ENCODE measurements at regions not wholly inside any gene's neighbourhood (a gene's known extent, or its start where the extent isn't known, plus 50 kb on each side); places are given as distances from the start of the nearest gene placed in this dataset.

GRCh38 chr10:36670621-36671402 lies 454.6 kb upstream of the ANKRD30A start:
- H3K4me3 Mint-ChIP-seq, result no peak overlapping the region
- ATAC-seq (replicated peaks; ENCODE audit: extremely low read depth, poor library complexity, severe bottlenecking), result no peak
- H3K27ac Mint-ChIP-seq (ENCODE audit: low read depth), result no peak overlapping the region

DNA sequence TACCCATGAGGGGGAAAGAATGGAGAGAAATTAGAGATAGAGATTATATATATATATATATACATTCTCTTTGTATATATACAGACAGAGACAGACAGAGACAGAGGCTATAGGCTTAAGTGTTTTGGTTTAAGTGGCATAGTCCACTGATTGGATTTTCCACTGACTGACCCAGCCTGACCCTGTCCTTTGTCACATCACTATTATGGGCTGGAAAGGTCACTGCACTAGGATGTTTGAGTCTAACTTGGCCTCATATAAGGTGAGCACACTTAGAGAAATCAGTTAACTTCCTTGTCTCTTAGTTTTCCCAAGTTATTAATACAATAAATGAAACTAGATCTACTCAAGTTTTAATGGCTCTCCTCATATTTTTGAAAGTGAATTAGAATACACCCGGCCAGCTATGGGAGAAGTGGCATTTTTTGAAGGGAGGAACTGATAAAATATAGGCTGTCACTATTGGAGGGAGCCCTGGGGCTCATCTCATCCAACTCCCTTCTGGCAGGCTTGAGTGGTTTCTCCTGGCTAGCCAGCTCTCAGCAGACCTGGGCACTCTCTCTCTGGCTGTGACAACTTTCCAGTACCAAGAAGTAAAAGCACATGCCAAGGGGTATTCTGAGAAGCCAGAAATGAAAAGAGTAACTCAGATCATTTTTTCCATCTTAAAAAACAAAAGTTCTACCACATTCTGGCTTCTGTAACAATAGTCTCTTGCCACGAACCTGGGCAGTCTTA lies 455.6 kb upstream of the ANKRD30A start:
- ATAC-seq (replicated peaks; ENCODE audit: extremely low read depth, poor library complexity, severe bottlenecking), result no peak
- Mint-ChIP-seq H3K4me3 (no peak overlapping the region), H3K27ac (ENCODE audit: low read depth) (no peak overlapping the region), H3K9me3 (peaks cover 26% of the 10 kb centered on the region), H3K27me3 (no peaks in the 10 kb centered on the region), H3K36me3 (ENCODE audit: insufficient read depth) (peaks cover 2% of the 10 kb centered on the region), H3K4me1 (no peaks in the 10 kb centered on the region)
- no peak for DNase-seq (ENCODE audit: low spot score in 2 of 2)

More at GRCh38 chr10:36670621-36671402, 454.6 kb upstream of the ANKRD30A start:
- DNase-seq (ENCODE audit: low spot score in 2 of 2), result no peak
- no peaks in the 10 kb centered on the region for H3K4me1 Mint-ChIP-seq
- no peaks in the 10 kb centered on the region for H3K27me3 Mint-ChIP-seq
- H3K9me3 Mint-ChIP-seq, result peaks cover 29% of the 10 kb centered on the region
- peaks cover 2% of the 10 kb centered on the region for H3K36me3 Mint-ChIP-seq (ENCODE audit: insufficient read depth)

- DNase-seq (ENCODE audit: low spot score in 2 of 2) (no peak), ATAC-seq (replicated peaks; ENCODE audit: extremely low read depth, poor library complexity, severe bottlenecking) (no peak)
- Mint-ChIP-seq H3K4me3 (no peak overlapping the region), H3K27ac (ENCODE audit: low read depth) (no peak overlapping the region), H3K36me3 (ENCODE audit: insufficient read depth) (peaks cover 2% of the 10 kb centered on the region), H3K9me3 (peaks cover 36% of the 10 kb centered on the region), H3K4me1 (no peaks in the 10 kb centered on the region), H3K27me3 (no peaks in the 10 kb centered on the region)
Measured at GRCh38 chr10:36666451-36666850, 458.9 kb upstream of the ANKRD30A start.

GRCh38 chr10:36662571-36662970 lies 462.8 kb upstream of the ANKRD30A start:
- Mint-ChIP-seq H3K9me3 (peaks cover 40% of the 10 kb centered on the region), H3K4me3 (no peak overlapping the region), H3K4me1 (no peaks in the 10 kb centered on the region), H3K36me3 (ENCODE audit: insufficient read depth) (peaks cover 2% of the 10 kb centered on the region), H3K27me3 (no peaks in the 10 kb centered on the region), H3K27ac (ENCODE audit: low read depth) (no peak overlapping the region)
- ATAC-seq (replicated peaks; ENCODE audit: extremely low read depth, poor library complexity, severe bottlenecking) (no peak), DNase-seq (ENCODE audit: low spot score in 2 of 2) (no peak)

DNA sequence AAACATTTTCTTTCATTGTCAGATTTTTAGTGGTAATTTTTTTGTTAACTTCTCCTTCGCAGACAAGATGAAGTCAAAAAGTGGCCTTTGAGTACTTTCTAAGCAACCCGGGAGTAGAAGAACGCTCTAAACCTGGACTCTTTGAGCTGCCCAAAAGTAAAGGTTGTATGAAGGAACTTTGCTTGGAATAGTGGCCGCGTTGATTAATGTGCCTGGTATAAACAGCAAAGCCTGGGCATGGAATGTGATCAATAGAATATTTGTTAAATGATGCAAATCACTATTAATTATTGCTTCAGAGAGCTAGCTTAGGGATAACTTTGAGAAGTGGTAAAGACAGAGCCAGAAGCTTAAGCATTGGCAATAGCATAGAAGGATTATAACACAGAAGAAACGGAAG lies 475.1 kb upstream of the ANKRD30A start:
- Mint-ChIP-seq H3K4me1 (no peaks in the 10 kb centered on the region), H3K27ac (ENCODE audit: low read depth) (no peak overlapping the region), H3K27me3 (no peaks in the 10 kb centered on the region), H3K4me3 (no peak overlapping the region), H3K36me3 (ENCODE audit: insufficient read depth) (no peaks in the 10 kb centered on the region), H3K9me3 (peaks cover 19% of the 10 kb centered on the region)
- DNase-seq (ENCODE audit: low spot score in 2 of 2), result no peak
- ATAC-seq (replicated peaks; ENCODE audit: extremely low read depth, poor library complexity, severe bottlenecking), result no peak

GRCh38 chr10:36647540-36647939 lies 477.9 kb upstream of the ANKRD30A start:
- no peak overlapping the region for H3K27ac Mint-ChIP-seq (ENCODE audit: low read depth)
- no peaks in the 10 kb centered on the region for H3K4me1 Mint-ChIP-seq
- no peaks in the 10 kb centered on the region for H3K36me3 Mint-ChIP-seq (ENCODE audit: insufficient read depth)
- H3K9me3 Mint-ChIP-seq, result peaks cover 19% of the 10 kb centered on the region
- ATAC-seq (replicated peaks; ENCODE audit: extremely low read depth, poor library complexity, severe bottlenecking) (no peak), DNase-seq (ENCODE audit: low spot score in 2 of 2) (no peak)
- no peak overlapping the region for H3K4me3 Mint-ChIP-seq
- no peaks in the 10 kb centered on the region for H3K27me3 Mint-ChIP-seq

DNA sequence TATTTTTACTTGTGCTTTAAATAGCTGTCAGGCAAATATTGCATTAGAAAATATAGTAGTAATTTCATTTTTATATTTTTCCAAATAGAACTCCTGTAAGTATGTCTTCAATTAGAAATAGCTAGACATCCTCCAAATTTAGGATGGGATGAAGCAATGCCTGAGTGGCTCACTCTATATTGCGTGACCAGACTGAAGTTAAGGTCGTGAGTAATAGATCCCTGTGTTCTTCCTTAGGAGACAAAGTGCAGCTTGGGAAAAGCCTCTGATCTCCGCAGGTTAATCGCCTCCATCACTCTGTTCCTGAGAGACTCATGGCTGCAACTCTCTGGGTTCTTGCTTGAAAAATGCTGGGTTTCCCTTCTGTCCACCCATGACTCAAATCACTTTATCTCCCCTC lies 484.8 kb upstream of the ANKRD30A start:
- Mint-ChIP-seq H3K36me3 (ENCODE audit: insufficient read depth) (no peaks in the 10 kb centered on the region), H3K27me3 (no peaks in the 10 kb centered on the region), H3K4me3 (no peak overlapping the region), H3K4me1 (no peaks in the 10 kb centered on the region), H3K27ac (ENCODE audit: low read depth) (no peak overlapping the region), H3K9me3 (peaks cover 7% of the 10 kb centered on the region)
- ATAC-seq (replicated peaks; ENCODE audit: extremely low read depth, poor library complexity, severe bottlenecking) (no peak), DNase-seq (ENCODE audit: low spot score in 2 of 2) (no peak)

DNA sequence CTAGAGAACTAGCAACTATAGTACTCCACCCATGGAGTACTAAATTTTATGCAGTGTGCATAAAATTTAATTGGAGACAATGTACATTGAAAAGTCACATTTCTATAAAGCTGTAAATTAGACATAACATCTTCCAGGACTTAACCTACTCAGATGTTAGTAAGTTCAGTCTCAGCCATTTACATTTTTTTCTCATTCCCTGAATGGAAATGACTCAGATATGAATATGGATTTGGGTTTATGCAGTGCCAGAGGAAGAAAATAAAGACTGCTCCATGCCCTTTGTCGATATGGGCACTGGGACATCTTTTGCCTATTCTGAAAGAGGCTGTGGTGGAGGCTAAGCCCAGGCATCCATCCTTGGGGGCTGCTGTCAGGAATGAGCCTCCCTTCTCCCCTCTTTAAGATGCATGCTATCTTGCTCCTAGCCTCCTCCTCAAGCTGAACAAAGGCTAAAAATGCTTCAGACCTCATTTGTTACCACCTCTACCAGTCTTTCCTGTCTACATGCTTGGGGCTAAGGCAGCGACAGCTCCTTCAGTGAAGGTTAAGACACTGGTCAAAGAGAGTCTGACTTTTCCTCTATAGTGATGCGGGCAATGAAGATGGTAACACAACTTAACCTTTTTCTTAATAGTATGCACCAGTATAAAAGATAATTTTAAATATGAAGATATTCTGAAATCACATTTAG lies 486.8 kb upstream of the ANKRD30A start:
- H3K9me3 Mint-ChIP-seq, result peaks cover 7% of the 10 kb centered on the region
- H3K4me1 Mint-ChIP-seq, result no peaks in the 10 kb centered on the region
- ATAC-seq (replicated peaks; ENCODE audit: extremely low read depth, poor library complexity, severe bottlenecking) (no peak), DNase-seq (ENCODE audit: low spot score in 2 of 2) (no peak)
- H3K36me3 Mint-ChIP-seq (ENCODE audit: insufficient read depth), result no peaks in the 10 kb centered on the region
- H3K27ac Mint-ChIP-seq (ENCODE audit: low read depth), result no peak overlapping the region
- no peaks in the 10 kb centered on the region for H3K27me3 Mint-ChIP-seq
- H3K4me3 Mint-ChIP-seq, result no peak overlapping the region

GRCh38 chr10:36636879-36637278 lies 488.5 kb upstream of the ANKRD30A start:
- no peak for ATAC-seq (replicated peaks; ENCODE audit: extremely low read depth, poor library complexity, severe bottlenecking)
- H3K27me3 Mint-ChIP-seq, result no peaks in the 10 kb centered on the region
- H3K36me3 Mint-ChIP-seq (ENCODE audit: insufficient read depth), result no peaks in the 10 kb centered on the region
- DNase-seq (ENCODE audit: low spot score in 2 of 2), result no peak
- H3K4me3 Mint-ChIP-seq, result no peak overlapping the region
- H3K9me3 Mint-ChIP-seq, result peaks cover 4% of the 10 kb centered on the region
- H3K27ac Mint-ChIP-seq (ENCODE audit: low read depth), result no peak overlapping the region
- no peaks in the 10 kb centered on the region for H3K4me1 Mint-ChIP-seq

- no peak overlapping the region for H3K27ac Mint-ChIP-seq (ENCODE audit: low read depth)
- H3K4me1 Mint-ChIP-seq, result no peaks in the 10 kb centered on the region
- no peak for DNase-seq (ENCODE audit: low spot score in 2 of 2)
- peaks cover 3% of the 10 kb centered on the region for H3K9me3 Mint-ChIP-seq
- no peak for ATAC-seq (replicated peaks; ENCODE audit: extremely low read depth, poor library complexity, severe bottlenecking)
- H3K4me3 Mint-ChIP-seq, result no peak overlapping the region
- H3K36me3 Mint-ChIP-seq (ENCODE audit: insufficient read depth), result no peaks in the 10 kb centered on the region
- no peaks in the 10 kb centered on the region for H3K27me3 Mint-ChIP-seq
Measured at GRCh38 chr10:36636285-36636839, 489.0 kb upstream of the ANKRD30A start.

GRCh38 chr10:36634916-36635315 lies 490.5 kb upstream of the ANKRD30A start:
- Mint-ChIP-seq H3K4me3 (no peak overlapping the region), H3K27me3 (no peaks in the 10 kb centered on the region), H3K4me1 (no peaks in the 10 kb centered on the region), H3K27ac (ENCODE audit: low read depth) (no peak overlapping the region), H3K9me3 (peaks cover 5% of the 10 kb centered on the region), H3K36me3 (ENCODE audit: insufficient read depth) (no peaks in the 10 kb centered on the region)
- DNase-seq (ENCODE audit: low spot score in 2 of 2) (no peak), ATAC-seq (replicated peaks; ENCODE audit: extremely low read depth, poor library complexity, severe bottlenecking) (no peak)

DNA sequence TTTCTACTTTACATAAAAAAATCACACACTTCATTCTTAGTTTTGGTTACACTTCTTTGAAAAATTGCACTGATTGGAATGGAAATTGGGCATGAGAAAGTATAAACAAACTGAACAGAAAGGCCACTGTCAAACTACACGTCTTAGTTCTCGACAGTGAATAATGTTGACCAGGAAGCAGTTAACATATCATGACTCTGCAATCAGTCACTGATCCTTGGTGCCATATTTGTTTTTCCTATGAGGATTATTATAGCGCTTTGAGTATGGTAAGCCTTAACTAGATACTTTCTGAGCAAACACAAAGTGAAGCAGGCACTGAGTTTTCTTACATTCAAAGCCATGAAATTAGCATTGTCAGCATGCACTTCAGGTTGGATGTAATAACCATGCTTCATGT lies 495.1 kb upstream of the ANKRD30A start:
- ATAC-seq (replicated peaks; ENCODE audit: extremely low read depth, poor library complexity, severe bottlenecking) (no peak), DNase-seq (ENCODE audit: low spot score in 2 of 2) (no peak)
- no peak overlapping the region for H3K27ac Mint-ChIP-seq (ENCODE audit: low read depth)
- H3K9me3 Mint-ChIP-seq, result peaks cover 17% of the 10 kb centered on the region
- H3K36me3 Mint-ChIP-seq (ENCODE audit: insufficient read depth), result no peaks in the 10 kb centered on the region
- no peaks in the 10 kb centered on the region for H3K27me3 Mint-ChIP-seq
- no peaks in the 10 kb centered on the region for H3K4me1 Mint-ChIP-seq
- H3K4me3 Mint-ChIP-seq, result no peak overlapping the region
